Testis (tissue), 2 donors: ENCODE measurements at regions not wholly inside any gene's neighbourhood (a gene's known extent, or its start where the extent isn't known, plus 50 kb on each side); places are given as distances from the start of the nearest gene placed in this dataset.

ENCODE experiments used
- DNase-seq: peaks from one replicate; pipeline ENCODE4 v3.0.0-alpha.2; 2019
- H3K27ac ChIP-seq, 2 donors: fragments of 200-600 bp; sonication (generic); one replicate each; pipeline ENCODE4 v1.5.1; 2019
- H3K27me3 ChIP-seq: fragments of 200-600 bp; sonication (generic); one replicate; pipeline ENCODE4 v1.5.1; 2019
- H3K36me3 ChIP-seq: fragments of 200-600 bp; sonication (generic); one replicate; pipeline ENCODE4 v1.5.1; 2017; ENCODE audit warnings: low read depth; ENCODE audit errors: missing control alignments
- H3K4me1 ChIP-seq: fragments of 200-600 bp; sonication (generic); one replicate; pipeline ENCODE4 v1.5.1; 2019
- H3K4me3 ChIP-seq, 2 donors: fragments of 200-600 bp; sonication (generic); one replicate each; pipeline ENCODE4 v1.5.1; 2017 to 2019
- H3K9me3 ChIP-seq: fragments of 200-600 bp; sonication (generic); one replicate; pipeline ENCODE4 v1.5.1; 2017
- CTCF ChIP-seq, 3 experiments: fragments of 450-650 bp in 2 of 3; fragments of 200-600 bp in 1 of 3; sonication (generic) in 1 of 3; IDR thresholded peaks; one replicate each; pipeline ENCODE4 v1.5.1; 2016 to 2019; ENCODE audit warnings: antibody characterized with exemption in 3 of 3, mild to moderate bottlenecking in 2 of 3, moderate library complexity in 1 of 3
- POLR2A ChIP-seq: fragments of 450-650 bp; IDR thresholded peaks from one replicate; pipeline ENCODE4 v1.6.1; 2017; ENCODE audit warnings: antibody characterized with exemption, mild to moderate bottlenecking, moderate library complexity
- WGBS, 2 donors: methylation state at CpG; one replicate each; pipeline ENCODE4 v1.1.5; 2018; 5-methylcytosine and 5-hydroxymethylcytosine counted together
- intact Hi-C: fragments of 100-400 bp; cut with DNase I; formaldehyde crosslinking; loops from one replicate; pipeline ENCODE4 v1.15.1; 2023; ENCODE audit warnings: low total_unique reads

- TF ChIP-seq POLR2A: no peak
- TF ChIP-seq CTCF (IDR thresholded peaks at IDR 0.05): no peak
- Histone ChIP-seq H3K36me3 (no peaks in the 10 kb centered on the region), H3K27ac (no peak overlapping the region), H3K27me3 (no peaks in the 10 kb centered on the region), H3K9me3 (no peaks in the 10 kb centered on the region), H3K4me1 (no peaks in the 10 kb centered on the region), H3K4me3 (no peak overlapping the region)
- no peak for DNase-seq
- intact Hi-C loops: no loop called here
- WGBS, 2 donors: 45 to 56% methylated on average over 1 of the region's 1 CpG
Observed at GRCh38 chr1:199044191-199044590, 405.4 kb downstream of the PTPRC start.

GRCh38 chr1:199046618-199047017 is 407.8 kb downstream of the PTPRC start:
- DNase-seq: no peak
- TF ChIP-seq POLR2A: no peak
- Histone ChIP-seq H3K36me3 (no peaks in the 10 kb centered on the region), H3K9me3 (no peaks in the 10 kb centered on the region), H3K4me1 (no peaks in the 10 kb centered on the region), H3K27me3 (no peaks in the 10 kb centered on the region), H3K27ac (no peak overlapping the region), H3K4me3 (no peak overlapping the region)
- WGBS, 2 donors: 92 to 100% methylated on average over 1 of the region's 1 CpG
- intact Hi-C loops: no loop called here

GRCh38 chr1:199054694-199055093 is 415.9 kb downstream of the PTPRC start:
- H3K4me1 ChIP-seq: no peaks in the 10 kb centered on the region
- TF ChIP-seq CTCF (IDR thresholded peaks at IDR 0.05) (no peak), POLR2A (no peak)
- H3K4me3 ChIP-seq: no peak overlapping the region
- no peaks in the 10 kb centered on the region for H3K9me3 ChIP-seq
- no peaks in the 10 kb centered on the region for H3K27me3 ChIP-seq
- no peak for DNase-seq
- no peaks in the 10 kb centered on the region for H3K36me3 ChIP-seq
- no peak overlapping the region for H3K27ac ChIP-seq
- WGBS, 2 donors: 88 to 100% methylated on average over 1 of the region's 1 CpG
- intact Hi-C loops: no loop called here

- H3K4me1 ChIP-seq: no peaks in the 10 kb centered on the region
- DNase-seq: no peak
- no peaks in the 10 kb centered on the region for H3K36me3 ChIP-seq
- no peaks in the 10 kb centered on the region for H3K27me3 ChIP-seq
- 68 to 82% methylated on average over 1 of the region's 1 CpG for WGBS, 2 donors
- intact Hi-C loops: no loop called here
- no peak overlapping the region for H3K27ac ChIP-seq
- no peaks in the 10 kb centered on the region for H3K9me3 ChIP-seq
- TF ChIP-seq POLR2A (no peak), CTCF (IDR thresholded peaks at IDR 0.05) (no peak)
- no peak overlapping the region for H3K4me3 ChIP-seq
Observed at GRCh38 chr1:199057322-199057721, 418.5 kb downstream of the PTPRC start.

- intact Hi-C loops: no loop called here
Observed at GRCh38 chr1:199058281-199058680, 419.4 kb downstream of the PTPRC start.

More at GRCh38 chr1:199058281-199058680, 419.4 kb downstream of the PTPRC start:
- Histone ChIP-seq H3K36me3 (no peaks in the 10 kb centered on the region), H3K27ac (no peak overlapping the region), H3K27me3 (no peaks in the 10 kb centered on the region), H3K9me3 (no peaks in the 10 kb centered on the region), H3K4me3 (no peak overlapping the region), H3K4me1 (no peaks in the 10 kb centered on the region)
- no peak for DNase-seq
- TF ChIP-seq POLR2A (no peak), CTCF (IDR thresholded peaks at IDR 0.05) (no peak)
- 73 to 81% methylated on average over 4 of the region's 4 CpGs for WGBS, 2 donors
